DND-41 (cell line): ENCODE measurements at regions not wholly inside any gene's neighbourhood (a gene's known extent, or its start where the extent isn't known, plus 50 kb on each side); places are given as distances from the start of the nearest gene placed in this dataset.

Experiments used
- ATAC-seq: fragments of 200-7000 bp; cut with Tn5 transposase; 3 replicates; pipeline ENCODE4 v1.9.1; 2021; ENCODE audit warnings: low read depth; ENCODE audit not compliant: insufficient read depth
- DNase-seq: peaks from one replicate; pipeline ENCODE4 v3.0.0-alpha.2; 2020
- H2AFZ ChIP-seq: 2 replicates; pipeline ENCODE4 v1.6.0; 2012; ENCODE audit warnings: low read depth, low read length
- H3K27ac ChIP-seq: 2 replicates; pipeline ENCODE4 v1.5.1; 2012; ENCODE audit warnings: low read length, inconsistent platforms
- H3K27me3 ChIP-seq: fragments of 200-600 bp; sonication (generic); 2 replicates; pipeline ENCODE4 v1.6.0; 2012; ENCODE audit warnings: low read length, mild to moderate bottlenecking, inconsistent platforms; ENCODE audit not compliant: insufficient read depth, poor library complexity
- H3K36me3 ChIP-seq: 2 replicates; pipeline ENCODE4 v1.5.1; 2012; ENCODE audit warnings: low read length, inconsistent platforms; ENCODE audit not compliant: insufficient read depth
- H3K4me1 ChIP-seq: 2 replicates; pipeline ENCODE4 v1.5.1; 2012; ENCODE audit warnings: mild to moderate bottlenecking, low read length; ENCODE audit not compliant: insufficient read depth
- H3K4me2 ChIP-seq: 2 replicates; pipeline ENCODE4 v1.6.0; 2012; ENCODE audit warnings: mild to moderate bottlenecking, moderate library complexity, low read length, inconsistent platforms; ENCODE audit not compliant: insufficient read depth
- H3K4me3 ChIP-seq, 2 experiments: fragments of 200-600 bp in 1 of 2; shearing (Covaris generic) in 1 of 2; 2 replicates each; pipeline ENCODE4 v1.5.1; 2012 to 2016; ENCODE audit warnings: inconsistent platforms in 2 of 2, low read length in 2 of 2, mild to moderate bottlenecking in 2 of 2, low read depth in 1 of 2, moderate library complexity in 1 of 2
- H3K79me2 ChIP-seq: 2 replicates; pipeline ENCODE4 v1.6.0; 2012; ENCODE audit warnings: low read length, inconsistent platforms; ENCODE audit not compliant: insufficient read depth
- H3K9ac ChIP-seq: 2 replicates; pipeline ENCODE4 v1.6.0; 2012; ENCODE audit warnings: low read depth, mild to moderate bottlenecking, inconsistent platforms, low read length, moderate library complexity
- H3K9me3 ChIP-seq: 2 replicates; pipeline ENCODE4 v1.5.1; 2012; ENCODE audit warnings: low read length, moderate library complexity, mild to moderate bottlenecking, inconsistent platforms; ENCODE audit not compliant: insufficient read depth, severe bottlenecking
- H4K20me1 ChIP-seq: 2 replicates; pipeline ENCODE4 v1.6.0; 2012; ENCODE audit warnings: low read length; ENCODE audit not compliant: insufficient read depth
- EZH2 ChIP-seq: IDR thresholded peaks from 3 replicates; pipeline ENCODE4 v1.6.1; 2012; ENCODE audit warnings: borderline replicate concordance, low read depth, mild to moderate bottlenecking, moderate library complexity, low read length, inconsistent platforms; ENCODE audit not compliant: severe bottlenecking
- TF ChIP-seq, protein P1 (sequence below): IDR thresholded peaks from 2 replicates; pipeline ENCODE4 v1.5.1; 2012; ENCODE audit warnings: borderline replicate concordance, low read length, moderate library complexity, mild to moderate bottlenecking; ENCODE audit not compliant: poor library complexity, severe bottlenecking; ENCODE audit errors: extremely low read depth

DNA sequence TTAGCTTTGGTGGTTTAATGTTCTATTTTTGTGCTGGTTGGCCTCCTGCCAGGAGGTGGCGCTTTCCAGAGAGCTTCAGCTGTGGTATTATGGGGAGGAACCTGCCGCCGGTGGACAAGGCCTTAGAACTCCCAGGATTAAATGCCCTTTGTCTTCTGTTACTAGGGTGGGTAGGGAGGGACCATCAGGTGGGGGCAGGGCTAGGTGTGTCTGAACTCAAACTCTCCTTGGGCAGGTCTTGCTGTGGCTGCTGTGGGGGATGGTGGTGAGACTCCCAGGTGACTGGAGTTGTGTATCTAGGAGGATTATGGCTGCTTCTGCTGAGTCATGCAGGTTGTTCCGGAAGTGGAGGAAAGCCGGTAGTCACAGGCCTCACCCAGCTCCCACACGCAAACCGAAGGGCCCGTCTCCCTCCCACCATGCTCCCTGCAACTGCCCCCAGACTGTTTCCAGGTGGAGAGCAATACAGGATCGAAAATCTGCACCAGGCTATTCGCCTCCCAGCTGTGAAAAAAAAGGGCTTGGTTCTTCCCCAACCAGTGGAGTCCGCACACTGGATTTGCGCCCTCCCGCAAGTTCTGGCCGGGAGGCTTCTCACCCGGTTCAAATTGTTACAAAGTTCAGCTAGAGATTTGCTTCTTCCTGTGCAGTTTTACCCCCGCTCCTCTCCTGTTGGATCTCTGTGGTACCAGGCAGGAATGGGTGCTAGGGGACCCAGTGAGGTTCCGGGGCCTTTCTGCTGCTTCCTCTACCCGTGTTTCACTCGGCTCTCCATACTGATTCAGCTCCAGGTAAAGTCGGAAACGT is 220.5 kb downstream of the CENPF start:
- H3K79me2 ChIP-seq = no peaks in the 10 kb centered on the region
- no peaks in the 10 kb centered on the region for H4K20me1 ChIP-seq
- no peaks in the 10 kb centered on the region for H3K36me3 ChIP-seq
- no peaks in the 10 kb centered on the region for H3K27me3 ChIP-seq
- no peak overlapping the region for H3K4me2 ChIP-seq
- TF ChIP-seq EZH2 = no peak
- TF ChIP-seq, protein P1, sequence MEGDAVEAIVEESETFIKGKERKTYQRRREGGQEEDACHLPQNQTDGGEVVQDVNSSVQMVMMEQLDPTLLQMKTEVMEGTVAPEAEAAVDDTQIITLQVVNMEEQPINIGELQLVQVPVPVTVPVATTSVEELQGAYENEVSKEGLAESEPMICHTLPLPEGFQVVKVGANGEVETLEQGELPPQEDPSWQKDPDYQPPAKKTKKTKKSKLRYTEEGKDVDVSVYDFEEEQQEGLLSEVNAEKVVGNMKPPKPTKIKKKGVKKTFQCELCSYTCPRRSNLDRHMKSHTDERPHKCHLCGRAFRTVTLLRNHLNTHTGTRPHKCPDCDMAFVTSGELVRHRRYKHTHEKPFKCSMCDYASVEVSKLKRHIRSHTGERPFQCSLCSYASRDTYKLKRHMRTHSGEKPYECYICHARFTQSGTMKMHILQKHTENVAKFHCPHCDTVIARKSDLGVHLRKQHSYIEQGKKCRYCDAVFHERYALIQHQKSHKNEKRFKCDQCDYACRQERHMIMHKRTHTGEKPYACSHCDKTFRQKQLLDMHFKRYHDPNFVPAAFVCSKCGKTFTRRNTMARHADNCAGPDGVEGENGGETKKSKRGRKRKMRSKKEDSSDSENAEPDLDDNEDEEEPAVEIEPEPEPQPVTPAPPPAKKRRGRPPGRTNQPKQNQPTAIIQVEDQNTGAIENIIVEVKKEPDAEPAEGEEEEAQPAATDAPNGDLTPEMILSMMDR = peak; percentile 25
- ATAC-seq (no peak), DNase-seq (no peak)
- no peak overlapping the region for H3K4me3 ChIP-seq
- no peak overlapping the region for H3K27ac ChIP-seq
- no peak overlapping the region for H3K9ac ChIP-seq
- no peaks in the 10 kb centered on the region for H3K4me1 ChIP-seq
- no peak overlapping the region for H2AFZ ChIP-seq
- no peaks in the 10 kb centered on the region for H3K9me3 ChIP-seq

DNA sequence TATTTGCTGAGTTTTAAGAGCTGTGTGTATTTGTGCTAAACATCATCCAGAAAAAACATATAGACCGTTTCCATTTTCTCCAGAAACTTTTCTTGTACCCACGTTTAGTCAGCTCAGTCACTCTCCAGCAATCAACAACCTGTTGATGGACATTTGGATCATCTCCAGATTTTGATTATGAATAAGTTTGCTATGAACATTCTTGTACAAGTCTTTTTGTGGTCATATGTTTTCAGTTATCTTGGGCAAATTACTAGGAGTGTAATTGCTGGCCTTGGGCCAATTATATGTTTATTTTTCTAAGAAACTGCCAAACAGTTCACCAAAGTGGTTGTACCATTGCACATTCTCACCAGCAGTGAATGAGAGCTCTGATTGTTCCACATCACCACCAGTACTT is 221.8 kb downstream of the CENPF start:
- no peaks in the 10 kb centered on the region for H3K9me3 ChIP-seq
- no peak overlapping the region for H3K9ac ChIP-seq
- H2AFZ ChIP-seq = no peak overlapping the region
- H4K20me1 ChIP-seq = no peaks in the 10 kb centered on the region
- DNase-seq = no peak
- H3K4me1 ChIP-seq = no peaks in the 10 kb centered on the region
- no peak overlapping the region for H3K4me2 ChIP-seq
- H3K4me3 ChIP-seq = no peak overlapping the region
- no peaks in the 10 kb centered on the region for H3K36me3 ChIP-seq
- ATAC-seq = no peak
- no peak overlapping the region for H3K27ac ChIP-seq
- TF ChIP-seq, protein P1 = no peak
- no peak for TF ChIP-seq EZH2
- no peaks in the 10 kb centered on the region for H3K27me3 ChIP-seq
- H3K79me2 ChIP-seq = no peaks in the 10 kb centered on the region

DNA sequence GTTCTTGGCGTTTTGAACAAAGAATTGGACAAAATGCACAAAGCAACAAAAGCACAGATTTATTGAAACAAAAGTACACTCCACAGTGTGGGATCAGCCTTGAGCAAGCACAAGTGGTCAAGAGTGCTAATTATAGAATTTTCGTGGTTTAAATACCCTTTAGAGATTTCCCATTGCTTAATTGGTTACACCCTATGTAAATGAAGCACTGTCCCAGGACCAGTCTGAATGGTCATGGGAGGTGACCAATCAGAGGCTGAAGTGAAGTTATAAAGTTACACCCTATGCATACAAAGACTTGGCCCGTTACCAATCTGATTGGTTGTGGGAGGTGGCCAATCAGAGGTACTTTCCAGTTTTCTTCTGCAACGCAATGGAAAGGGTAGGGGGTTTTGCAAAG is 223.6 kb downstream of the CENPF start:
- TF ChIP-seq, protein P1 = no peak
- no peak for TF ChIP-seq EZH2
- H3K36me3 ChIP-seq = no peaks in the 10 kb centered on the region
- no peak for ATAC-seq

More for the DNA sequence above, 223.6 kb downstream of the CENPF start:
- H3K27me3 ChIP-seq = no peaks in the 10 kb centered on the region
- H3K9me3 ChIP-seq = no peaks in the 10 kb centered on the region
- no peak overlapping the region for H3K4me3 ChIP-seq
- no peak overlapping the region for H3K27ac ChIP-seq
- H2AFZ ChIP-seq = no peak overlapping the region
- DNase-seq = no peak
- H3K9ac ChIP-seq = no peak overlapping the region
- H3K79me2 ChIP-seq = no peaks in the 10 kb centered on the region
- H3K4me2 ChIP-seq = no peak overlapping the region
- no peaks in the 10 kb centered on the region for H3K4me1 ChIP-seq
- no peaks in the 10 kb centered on the region for H4K20me1 ChIP-seq
